Body of pancreas (tissue), 4 donors: ENCODE measurements at regions not wholly inside any gene's neighbourhood (a gene's known extent, or its start where the extent isn't known, plus 50 kb on each side); places are given as distances from the start of the nearest gene placed in this dataset.

ENCODE experiments used
- ATAC-seq: fragments of 150-250 bp; one replicate; pipeline ENCODE4 v1.9.1; 2016
- DNase-seq, 4 donors: peaks; one replicate each; pipeline ENCODE4 v3.0.0-alpha.2; 2019
- H3K27ac ChIP-seq, 4 donors: fragments of 200-600 bp; sonication (generic); 1 replicate in 3 of 4; 2 replicates in 1 of 4; pipeline versions ENCODE4 v1.5.1 to v1.6.1; 2016 to 2019; ENCODE audit warnings: mild to moderate bottlenecking in 1 of 4, mixed read lengths in 1 of 4, moderate library complexity in 1 of 4
- H3K27me3 ChIP-seq, 2 donors: fragments of 200-600 bp; sonication (generic); one replicate each; pipeline ENCODE4 v1.6.0; 2016; ENCODE audit warnings: mild to moderate bottlenecking in 1 of 2
- H3K36me3 ChIP-seq, 2 donors: fragments of 200-600 bp; sonication (generic); replicated peaks in 1 of 2; 2 replicates each; pipeline ENCODE4 v1.5.1; 2016; ENCODE audit warnings: low read depth in 2 of 2; ENCODE audit not compliant: insufficient read depth in 1 of 2
- H3K4me1 ChIP-seq: fragments of 200-600 bp; sonication (generic); one replicate; pipeline ENCODE4 v1.6.0; 2016
- H3K4me3 ChIP-seq, 2 donors: fragments of 200-600 bp; sonication (generic); 1 replicate in 1 of 2; 2 replicates in 1 of 2; pipeline ENCODE4 v1.5.1; 2016 to 2019
- H3K9me3 ChIP-seq, 3 donors: fragments of 200-600 bp; sonication (generic); 1 replicate in 2 of 3; 2 replicates in 1 of 3; pipeline ENCODE4 v1.5.1; 2016
- POLR2A ChIP-seq, 3 donors: fragments of 450-650 bp; IDR thresholded peaks; one replicate each; pipeline ENCODE4 v1.6.1; 2016; ENCODE audit warnings: antibody characterized with exemption in 3 of 3, mild to moderate bottlenecking in 2 of 3
- WGBS, 2 donors: methylation state at CpG; one replicate each; pipeline ENCODE4 v1.1.5; 2017; 5-methylcytosine and 5-hydroxymethylcytosine counted together
- intact Hi-C: fragments of 100-400 bp; cut with DNase I; formaldehyde crosslinking; loops from one replicate; pipeline ENCODE4 v1.15.1; 2023
- TF ChIP-seq, protein P1 (sequence below), 7 experiments: fragments of 450-650 bp in 4 of 7; fragments of 200-600 bp in 3 of 7; sonication (generic) in 3 of 7; IDR thresholded peaks; one replicate each; pipeline ENCODE4 v1.5.1; 2016 to 2019; ENCODE audit warnings: antibody characterized with exemption in 7 of 7

GRCh38 chrX:40298572-40299479, 201.1 kb upstream of the BCOR start:
- H3K36me3 ChIP-seq, result no peaks in the 10 kb centered on the region
- ATAC-seq, result no peak
- intact Hi-C loops, result no loop called here
- H3K27me3 ChIP-seq, result no peaks in the 10 kb centered on the region
- no peak overlapping the region for H3K27ac ChIP-seq
- WGBS, 2 donors, result 33 to 50% methylated on average over 6 to 18 of the region's 36 CpGs
- H3K9me3 ChIP-seq, result no peaks in the 10 kb centered on the region
- TF ChIP-seq POLR2A (IDR thresholded peaks at IDR 0.05), result no peak
- TF ChIP-seq, protein P1, sequence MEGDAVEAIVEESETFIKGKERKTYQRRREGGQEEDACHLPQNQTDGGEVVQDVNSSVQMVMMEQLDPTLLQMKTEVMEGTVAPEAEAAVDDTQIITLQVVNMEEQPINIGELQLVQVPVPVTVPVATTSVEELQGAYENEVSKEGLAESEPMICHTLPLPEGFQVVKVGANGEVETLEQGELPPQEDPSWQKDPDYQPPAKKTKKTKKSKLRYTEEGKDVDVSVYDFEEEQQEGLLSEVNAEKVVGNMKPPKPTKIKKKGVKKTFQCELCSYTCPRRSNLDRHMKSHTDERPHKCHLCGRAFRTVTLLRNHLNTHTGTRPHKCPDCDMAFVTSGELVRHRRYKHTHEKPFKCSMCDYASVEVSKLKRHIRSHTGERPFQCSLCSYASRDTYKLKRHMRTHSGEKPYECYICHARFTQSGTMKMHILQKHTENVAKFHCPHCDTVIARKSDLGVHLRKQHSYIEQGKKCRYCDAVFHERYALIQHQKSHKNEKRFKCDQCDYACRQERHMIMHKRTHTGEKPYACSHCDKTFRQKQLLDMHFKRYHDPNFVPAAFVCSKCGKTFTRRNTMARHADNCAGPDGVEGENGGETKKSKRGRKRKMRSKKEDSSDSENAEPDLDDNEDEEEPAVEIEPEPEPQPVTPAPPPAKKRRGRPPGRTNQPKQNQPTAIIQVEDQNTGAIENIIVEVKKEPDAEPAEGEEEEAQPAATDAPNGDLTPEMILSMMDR (IDR thresholded peaks at IDR 0.05), result no peak
- H3K4me3 ChIP-seq, result no peak overlapping the region
- no peaks in the 10 kb centered on the region for H3K4me1 ChIP-seq
- no peak for DNase-seq

DNA sequence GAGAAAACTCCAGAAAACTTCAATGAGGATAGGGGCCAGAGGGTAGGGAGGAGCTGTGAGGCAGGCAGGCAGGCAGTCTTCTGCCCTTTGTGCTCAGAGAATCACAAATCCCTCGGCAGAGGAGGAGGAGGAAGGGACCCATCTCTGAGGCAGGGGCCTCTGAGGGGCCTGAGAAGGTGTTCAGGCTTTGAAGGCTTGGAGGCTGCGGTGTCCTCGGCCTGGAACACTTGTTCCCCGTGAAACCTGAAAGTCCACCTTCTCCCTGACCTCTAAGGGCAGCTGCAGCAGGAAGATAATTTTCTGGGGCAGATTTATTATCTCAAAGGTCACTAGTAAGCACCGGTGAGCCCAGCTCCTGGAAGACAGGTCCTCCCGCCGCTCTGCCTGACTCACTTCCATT, 200.3 kb upstream of the BCOR start:
- DNase-seq (no peak), ATAC-seq (no peak)
- intact Hi-C loops, result no loop called here
- no peaks in the 10 kb centered on the region for H3K27me3 ChIP-seq
- TF ChIP-seq POLR2A (IDR thresholded peaks at IDR 0.05), result no peak
- TF ChIP-seq, protein P1 (IDR thresholded peaks at IDR 0.05), result no peak
- H3K9me3 ChIP-seq, result no peaks in the 10 kb centered on the region
- no peaks in the 10 kb centered on the region for H3K36me3 ChIP-seq
- H3K4me3 ChIP-seq, result no peak overlapping the region
- H3K27ac ChIP-seq, result no peak overlapping the region
- H3K4me1 ChIP-seq, result no peaks in the 10 kb centered on the region
- 49 to 59% methylated on average over 6 to 7 of the region's 7 CpGs for WGBS, 2 donors

- TF ChIP-seq, protein P1 (IDR thresholded peaks at IDR 0.05), result no peak
- TF ChIP-seq POLR2A (IDR thresholded peaks at IDR 0.05), result no peak
- intact Hi-C loops, result no loop called here
- no peaks in the 10 kb centered on the region for H3K27me3 ChIP-seq
- 61 to 86% methylated on average over 1 to 2 of the region's 2 CpGs for WGBS, 2 donors
- no peak overlapping the region for H3K27ac ChIP-seq
- no peak overlapping the region for H3K4me3 ChIP-seq
- ATAC-seq (no peak), DNase-seq (no peak)
- no peaks in the 10 kb centered on the region for H3K4me1 ChIP-seq
- no peaks in the 10 kb centered on the region for H3K9me3 ChIP-seq
- no peaks in the 10 kb centered on the region for H3K36me3 ChIP-seq
These were observed 193.8 kb upstream of the BCOR start for GRCh38 chrX:40291553-40291952.

GRCh38 chrX:40290517-40290916, 192.8 kb upstream of the BCOR start:
- TF ChIP-seq POLR2A (IDR thresholded peaks at IDR 0.05), result no peak
- TF ChIP-seq, protein P1 (IDR thresholded peaks at IDR 0.05), result no peak
- intact Hi-C loops, result no loop called here

GRCh38 chrX:40285876-40286275, 188.1 kb upstream of the BCOR start:
- intact Hi-C loops, result no loop called here
- H3K36me3 ChIP-seq, result no peaks in the 10 kb centered on the region
- H3K4me1 ChIP-seq, result no peaks in the 10 kb centered on the region
- DNase-seq (no peak), ATAC-seq (no peak)
- WGBS, 2 donors, result 100% methylated on average over 1 of the region's 2 CpGs
- no peak overlapping the region for H3K27ac ChIP-seq
- H3K4me3 ChIP-seq, result no peak overlapping the region
- no peaks in the 10 kb centered on the region for H3K27me3 ChIP-seq
- no peak for TF ChIP-seq POLR2A (IDR thresholded peaks at IDR 0.05)
- TF ChIP-seq, protein P1 (IDR thresholded peaks at IDR 0.05), result no peak
- H3K9me3 ChIP-seq, result no peaks in the 10 kb centered on the region

More at GRCh38 chrX:40290517-40290916, 192.8 kb upstream of the BCOR start:
- Histone ChIP-seq H3K9me3 (no peaks in the 10 kb centered on the region), H3K36me3 (no peaks in the 10 kb centered on the region), H3K27ac (no peak overlapping the region), H3K4me1 (no peaks in the 10 kb centered on the region), H3K4me3 (no peak overlapping the region), H3K27me3 (no peaks in the 10 kb centered on the region)
- DNase-seq (no peak), ATAC-seq (no peak)
- 58 to 73% methylated on average over 7 of the region's 7 CpGs for WGBS, 2 donors
